ENCODE measurements at regions not wholly inside any gene's neighbourhood (a gene's known extent, or its start where the extent isn't known, plus 50 kb on each side); places are given as distances from the start of the nearest gene placed in this dataset.

DNA sequence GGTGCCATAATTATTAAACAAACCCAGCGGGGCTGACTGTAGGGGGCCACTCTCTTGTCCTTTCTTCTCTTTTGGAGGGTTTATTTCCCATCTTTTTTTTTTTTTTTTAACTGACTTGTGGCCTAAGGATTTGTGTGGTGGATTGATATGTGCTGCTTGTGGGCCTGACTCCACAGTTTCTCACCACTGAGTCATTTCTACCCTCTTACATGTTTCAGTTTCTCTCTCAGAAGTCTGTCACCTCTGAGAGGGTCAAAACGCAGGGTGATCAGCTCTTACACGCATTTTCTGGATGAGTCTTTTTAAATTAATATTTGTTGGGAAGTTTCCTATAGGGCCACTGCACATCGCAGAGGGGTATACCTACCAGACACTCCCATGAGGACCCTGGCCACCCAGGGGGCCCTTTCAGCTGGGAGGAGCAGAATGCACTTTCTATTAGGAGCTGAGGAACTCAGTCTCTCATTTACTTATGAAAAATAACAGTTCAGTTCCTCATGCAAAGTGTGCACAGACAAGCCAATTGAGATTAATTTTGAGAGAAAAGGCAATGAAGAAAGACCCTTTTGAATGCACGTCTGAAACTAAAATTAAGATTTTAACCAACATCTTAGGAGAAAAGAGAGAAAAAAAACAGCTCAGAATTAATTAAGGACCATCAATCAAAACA is 407.9 kb downstream of the TECRL start:
- TF ChIP-seq, protein P1, sequence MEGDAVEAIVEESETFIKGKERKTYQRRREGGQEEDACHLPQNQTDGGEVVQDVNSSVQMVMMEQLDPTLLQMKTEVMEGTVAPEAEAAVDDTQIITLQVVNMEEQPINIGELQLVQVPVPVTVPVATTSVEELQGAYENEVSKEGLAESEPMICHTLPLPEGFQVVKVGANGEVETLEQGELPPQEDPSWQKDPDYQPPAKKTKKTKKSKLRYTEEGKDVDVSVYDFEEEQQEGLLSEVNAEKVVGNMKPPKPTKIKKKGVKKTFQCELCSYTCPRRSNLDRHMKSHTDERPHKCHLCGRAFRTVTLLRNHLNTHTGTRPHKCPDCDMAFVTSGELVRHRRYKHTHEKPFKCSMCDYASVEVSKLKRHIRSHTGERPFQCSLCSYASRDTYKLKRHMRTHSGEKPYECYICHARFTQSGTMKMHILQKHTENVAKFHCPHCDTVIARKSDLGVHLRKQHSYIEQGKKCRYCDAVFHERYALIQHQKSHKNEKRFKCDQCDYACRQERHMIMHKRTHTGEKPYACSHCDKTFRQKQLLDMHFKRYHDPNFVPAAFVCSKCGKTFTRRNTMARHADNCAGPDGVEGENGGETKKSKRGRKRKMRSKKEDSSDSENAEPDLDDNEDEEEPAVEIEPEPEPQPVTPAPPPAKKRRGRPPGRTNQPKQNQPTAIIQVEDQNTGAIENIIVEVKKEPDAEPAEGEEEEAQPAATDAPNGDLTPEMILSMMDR (IDR thresholded peaks at IDR 0.05) = no peak
- TF ChIP-seq POLR2A (IDR thresholded peaks at IDR 0.05) (no peak), POLR2AphosphoS5 (IDR thresholded peaks at IDR 0.05; ENCODE audit: insufficient read depth in 1 of 2, low read depth in 1 of 2) (no peak)
